ENCODE measurements at regions not wholly inside any gene's neighbourhood (a gene's known extent, or its start where the extent isn't known, plus 50 kb on each side); places are given as distances from the start of the nearest gene placed in this dataset.

- no peak for TF ChIP-seq EZH2phosphoT487 (conservative IDR thresholded peaks at IDR 0.05; ENCODE audit: low read length)
- TF ChIP-seq, protein P1, sequence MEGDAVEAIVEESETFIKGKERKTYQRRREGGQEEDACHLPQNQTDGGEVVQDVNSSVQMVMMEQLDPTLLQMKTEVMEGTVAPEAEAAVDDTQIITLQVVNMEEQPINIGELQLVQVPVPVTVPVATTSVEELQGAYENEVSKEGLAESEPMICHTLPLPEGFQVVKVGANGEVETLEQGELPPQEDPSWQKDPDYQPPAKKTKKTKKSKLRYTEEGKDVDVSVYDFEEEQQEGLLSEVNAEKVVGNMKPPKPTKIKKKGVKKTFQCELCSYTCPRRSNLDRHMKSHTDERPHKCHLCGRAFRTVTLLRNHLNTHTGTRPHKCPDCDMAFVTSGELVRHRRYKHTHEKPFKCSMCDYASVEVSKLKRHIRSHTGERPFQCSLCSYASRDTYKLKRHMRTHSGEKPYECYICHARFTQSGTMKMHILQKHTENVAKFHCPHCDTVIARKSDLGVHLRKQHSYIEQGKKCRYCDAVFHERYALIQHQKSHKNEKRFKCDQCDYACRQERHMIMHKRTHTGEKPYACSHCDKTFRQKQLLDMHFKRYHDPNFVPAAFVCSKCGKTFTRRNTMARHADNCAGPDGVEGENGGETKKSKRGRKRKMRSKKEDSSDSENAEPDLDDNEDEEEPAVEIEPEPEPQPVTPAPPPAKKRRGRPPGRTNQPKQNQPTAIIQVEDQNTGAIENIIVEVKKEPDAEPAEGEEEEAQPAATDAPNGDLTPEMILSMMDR (IDR thresholded peaks at IDR 0.05; ENCODE audit: insufficient read depth, low read length, poor library complexity, severe bottlenecking): no peak
- Histone ChIP-seq H3K9ac (ENCODE audit: low read length) (no peak overlapping the region), H4K20me1 (ENCODE audit: low read depth, low read length) (no peaks in the 10 kb centered on the region), H3K36me3 (ENCODE audit: low read length) (no peaks in the 10 kb centered on the region), H3K27ac (ENCODE audit: low read depth, low read length) (no peak overlapping the region), H3K4me3 (ENCODE audit: insufficient read depth, low read length, poor library complexity, severe bottlenecking) (no peak overlapping the region), H3K27me3 (ENCODE audit: low read length) (no peaks in the 10 kb centered on the region), H3K79me2 (ENCODE audit: insufficient read depth, low read length) (no peaks in the 10 kb centered on the region), H3F3A (ENCODE audit: insufficient read depth) (no peaks in the 10 kb centered on the region), H2AFZ (ENCODE audit: low read depth, low read length, severe bottlenecking) (no peak overlapping the region), H3K9me3 (ENCODE audit: insufficient read depth, low read length) (no peaks in the 10 kb centered on the region), H3K9me2 (replicated peaks; ENCODE audit: insufficient read depth, low read length) (no peaks in the 10 kb centered on the region), H3K4me2 (ENCODE audit: low read depth, low read length, poor library complexity, severe bottlenecking) (no peak overlapping the region)
Measured at GRCh38 chr2:226677080-226677479, 122.5 kb downstream of the IRS1 start.

DNA sequence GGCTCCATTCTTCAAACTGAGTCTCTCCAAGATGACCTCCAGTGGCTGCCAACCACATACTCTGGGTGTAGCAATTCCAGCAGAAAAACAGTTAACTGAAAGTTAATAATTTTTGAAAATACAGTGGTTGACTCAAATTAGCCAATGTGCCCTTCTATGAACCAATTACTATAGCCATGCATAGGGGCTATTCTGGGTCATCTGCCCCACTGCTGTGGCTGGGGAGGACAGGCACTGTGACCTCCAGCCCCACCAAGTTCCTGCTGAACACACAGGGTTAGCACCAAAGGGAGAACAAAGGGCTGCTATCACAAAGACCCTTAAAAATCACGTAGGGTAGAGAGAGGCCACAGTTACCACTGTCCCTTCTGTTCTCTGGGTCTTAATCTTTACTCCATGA is 123.0 kb downstream of the IRS1 start:
- H4K20me1 ChIP-seq (ENCODE audit: low read depth, low read length): no peaks in the 10 kb centered on the region
- H3K27me3 ChIP-seq (ENCODE audit: low read length): no peaks in the 10 kb centered on the region
- H3K4me3 ChIP-seq (ENCODE audit: insufficient read depth, low read length, poor library complexity, severe bottlenecking): no peak overlapping the region
- H3K4me2 ChIP-seq (ENCODE audit: low read depth, low read length, poor library complexity, severe bottlenecking): no peak overlapping the region
- H3K9me3 ChIP-seq (ENCODE audit: insufficient read depth, low read length): no peaks in the 10 kb centered on the region
- H3K79me2 ChIP-seq (ENCODE audit: insufficient read depth, low read length): no peaks in the 10 kb centered on the region
- H3K9ac ChIP-seq (ENCODE audit: low read length): no peak overlapping the region
- TF ChIP-seq, protein P1 (IDR thresholded peaks at IDR 0.05; ENCODE audit: insufficient read depth, low read length, poor library complexity, severe bottlenecking): no peak
- TF ChIP-seq EZH2phosphoT487 (conservative IDR thresholded peaks at IDR 0.05; ENCODE audit: low read length): no peak
- H3K27ac ChIP-seq (ENCODE audit: low read depth, low read length): no peak overlapping the region
- H3F3A ChIP-seq (ENCODE audit: insufficient read depth): no peaks in the 10 kb centered on the region
- H2AFZ ChIP-seq (ENCODE audit: low read depth, low read length, severe bottlenecking): no peak overlapping the region
- H3K9me2 ChIP-seq (replicated peaks; ENCODE audit: insufficient read depth, low read length): no peaks in the 10 kb centered on the region
- no peaks in the 10 kb centered on the region for H3K36me3 ChIP-seq (ENCODE audit: low read length)

- Histone ChIP-seq H3K79me2 (ENCODE audit: insufficient read depth, low read length) (no peaks in the 10 kb centered on the region), H3K9ac (ENCODE audit: low read length) (no peak overlapping the region), H3K36me3 (ENCODE audit: low read length) (no peaks in the 10 kb centered on the region), H3F3A (ENCODE audit: insufficient read depth) (no peaks in the 10 kb centered on the region), H2AFZ (ENCODE audit: low read depth, low read length, severe bottlenecking) (no peak overlapping the region), H3K27ac (ENCODE audit: low read depth, low read length) (no peak overlapping the region), H3K27me3 (ENCODE audit: low read length) (no peaks in the 10 kb centered on the region), H3K4me3 (ENCODE audit: insufficient read depth, low read length, poor library complexity, severe bottlenecking) (no peak overlapping the region), H3K4me2 (ENCODE audit: low read depth, low read length, poor library complexity, severe bottlenecking) (no peak overlapping the region), H3K9me3 (ENCODE audit: insufficient read depth, low read length) (no peaks in the 10 kb centered on the region), H4K20me1 (ENCODE audit: low read depth, low read length) (no peaks in the 10 kb centered on the region), H3K9me2 (replicated peaks; ENCODE audit: insufficient read depth, low read length) (no peaks in the 10 kb centered on the region)
- no peak for TF ChIP-seq EZH2phosphoT487 (conservative IDR thresholded peaks at IDR 0.05; ENCODE audit: low read length)
- TF ChIP-seq, protein P1 (IDR thresholded peaks at IDR 0.05; ENCODE audit: insufficient read depth, low read length, poor library complexity, severe bottlenecking): no peak
Measured at GRCh38 chr2:226674123-226674522, 125.5 kb downstream of the IRS1 start.
